DMS79 treated with DMSO at 0.1 percent for 48 hours (cell line): ENCODE measurements at regions not wholly inside any gene's neighbourhood (a gene's known extent, or its start where the extent isn't known, plus 50 kb on each side); places are given as distances from the start of the nearest gene placed in this dataset.
"Not testable (repeated sequence)": the region's sequence is repeated elsewhere in the genome, so short reads cannot be mapped to it uniquely, and the experiment has no call there.

Experiments
- DNase-seq: peaks from one replicate; lab custom pipeline; 2025; lab: John Stamatoyannopoulos, UW

- no peak for DNase-seq
These were observed 229.3 kb downstream of the PCSK1 start for GRCh38 chr5:96203761-96204160.

- no peak for DNase-seq
These were observed 231.5 kb downstream of the PCSK1 start for GRCh38 chr5:96201503-96201902.

- DNase-seq: no peak
These were observed 232.4 kb downstream of the PCSK1 start for GRCh38 chr5:96200641-96201040.

GRCh38 chr5:96199713-96200183 lies 233.3 kb downstream of the PCSK1 start:
- no peak for DNase-seq

- DNase-seq: no peak
These were observed 234.5 kb downstream of the PCSK1 start for GRCh38 chr5:96198356-96199058.

- not testable (repeated sequence) for DNase-seq
These were observed 235.3 kb downstream of the PCSK1 start for GRCh38 chr5:96197767-96198166.

- no peak for DNase-seq
These were observed 235.7 kb upstream of the ELL2 start for GRCh38 chr5:96197347-96197746.

GRCh38 chr5:96196890-96197289 lies 235.2 kb upstream of the ELL2 start:
- no peak for DNase-seq

- no peak for DNase-seq
These were observed 234.8 kb upstream of the ELL2 start for GRCh38 chr5:96196407-96196806.

- no peak for DNase-seq
These were observed 233.5 kb upstream of the ELL2 start for GRCh38 chr5:96195123-96195522.

- no peak for DNase-seq
These were observed 232.9 kb upstream of the ELL2 start for GRCh38 chr5:96194593-96194992.

GRCh38 chr5:96193946-96194345 lies 232.3 kb upstream of the ELL2 start:
- DNase-seq: no peak

GRCh38 chr5:96189987-96190386 lies 228.3 kb upstream of the ELL2 start:
- DNase-seq: no peak

GRCh38 chr5:96189028-96189826 lies 227.6 kb upstream of the ELL2 start:
- no peak for DNase-seq

- no peak for DNase-seq
These were observed 225.8 kb upstream of the ELL2 start for GRCh38 chr5:96187309-96188027.

GRCh38 chr5:96184510-96184909 lies 222.9 kb upstream of the ELL2 start:
- not testable (repeated sequence) for DNase-seq

GRCh38 chr5:96180684-96181435 lies 219.2 kb upstream of the ELL2 start:
- no peak for DNase-seq

GRCh38 chr5:96177303-96177869 lies 215.7 kb upstream of the ELL2 start:
- no peak for DNase-seq

GRCh38 chr5:96176022-96176421 lies 214.4 kb upstream of the ELL2 start:
- no peak for DNase-seq

- no peak for DNase-seq
These were observed 213.4 kb upstream of the ELL2 start for GRCh38 chr5:96175090-96175489.

GRCh38 chr5:96173366-96173765 lies 211.7 kb upstream of the ELL2 start:
- DNase-seq: no peak

GRCh38 chr5:96172436-96172835 lies 210.8 kb upstream of the ELL2 start:
- no peak for DNase-seq
